AG04449 (cell line): ENCODE measurements at regions not wholly inside any gene's neighbourhood (a gene's known extent, or its start where the extent isn't known, plus 50 kb on each side); places are given as distances from the start of the nearest gene placed in this dataset.

Experiments used
- CTCF ChIA-PET: fragments of 350-600 bp; formaldehyde crosslinking; extraction: SDS; loops from one replicate; lab custom pipeline; 2021; ENCODE audit warnings: antibody characterized with exemption; lab: Yijun Ruan, JAX
- POLR2A ChIA-PET: fragments of 400-600, 350-600 bp; formaldehyde crosslinking; extraction: SDS; loops from one replicate; lab custom pipeline; 2020; ENCODE audit warnings: antibody characterized with exemption, inconsistent platforms; lab: Yijun Ruan, JAX
- DNase-seq: peaks from one replicate; pipeline ENCODE4 v3.0.0-alpha.2; 2010; ENCODE audit warnings: low read depth, low spot score
- H3K4me3 ChIP-seq: 2 replicates; pipeline ENCODE4 v1.5.1; 2011; ENCODE audit warnings: low read depth, mild to moderate bottlenecking, control low read depth, low read length
- CTCF ChIP-seq: IDR thresholded peaks from one replicate; pipeline ENCODE4 v1.5.1; 2011; ENCODE audit warnings: mild to moderate bottlenecking, moderate library complexity, low read length, control low read depth, inconsistent platforms; ENCODE audit not compliant: insufficient read depth; ENCODE audit errors: missing control alignments

GRCh38 chr5:167778228-167778627 is 513.2 kb upstream of the WWC1 start:
- no peak for DNase-seq
- no peak overlapping the region for H3K4me3 ChIP-seq
- no peak for TF ChIP-seq CTCF
- POLR2A ChIA-PET = no interaction called here
- CTCF ChIA-PET = no interaction called here

- no peak for TF ChIP-seq CTCF
- ChIA-PET POLR2A (no interaction called here), CTCF (interaction anchor here (0.9 kb wide), 1 partner anchor 10 kb away, joined by 3 read pairs; no protein-coding TSS in a partner anchor)
- H3K4me3 ChIP-seq = no peak overlapping the region
- no peak for DNase-seq
These were observed 511.8 kb upstream of the WWC1 start for GRCh38 chr5:167779644-167780043.

GRCh38 chr5:167780177-167780576 is 511.3 kb upstream of the WWC1 start:
- ChIA-PET POLR2A (no interaction called here), CTCF (interaction anchor here (0.9 kb wide), 1 partner anchor 9 kb away, joined by 3 read pairs; no protein-coding TSS in a partner anchor)
- DNase-seq = no peak
- TF ChIP-seq CTCF = no peak
- no peak overlapping the region for H3K4me3 ChIP-seq

- CTCF ChIA-PET = interaction anchor here (1.1 kb wide), 1 partner anchor 10 kb away, joined by 3 read pairs; no protein-coding TSS in a partner anchor
- DNase-seq = no peak
- TF ChIP-seq CTCF = no peak
- POLR2A ChIA-PET = interaction anchor here (1.5 kb wide), 1 partner anchor 12 kb away, joined by 3 read pairs; no protein-coding TSS in a partner anchor
- H3K4me3 ChIP-seq = no peak overlapping the region
These were observed 508.2 kb upstream of the WWC1 start for GRCh38 chr5:167783145-167783817.

- no peak for TF ChIP-seq CTCF
- H3K4me3 ChIP-seq = no peak overlapping the region
- DNase-seq = no peak
- ChIA-PET POLR2A (no interaction called here), CTCF (no interaction called here)
These were observed 506.3 kb upstream of the WWC1 start for GRCh38 chr5:167785106-167785505.

GRCh38 chr5:167785901-167786300 is 505.5 kb upstream of the WWC1 start:
- H3K4me3 ChIP-seq = no peak overlapping the region
- DNase-seq = no peak
- CTCF ChIA-PET = interaction anchor here (0.7 to 1.0 kb wide), 2 partner anchors 10 to 184 kb away, joined by 3 read pairs; no protein-coding TSS in a partner anchor
- POLR2A ChIA-PET = no interaction called here
- no peak for TF ChIP-seq CTCF
